OCI-LY3 (cell line): ENCODE measurements at regions not wholly inside any gene's neighbourhood (a gene's known extent, or its start where the extent isn't known, plus 50 kb on each side); places are given as distances from the start of the nearest gene placed in this dataset.

Experiments used
- EZH2phosphoT487 ChIP-seq: fragments of 200-600 bp; shearing (Covaris generic); IDR thresholded peaks from 2 replicates; pipeline ENCODE4 v1.6.1; 2018; ENCODE audit warnings: antibody characterized with exemption, mixed run types, low read depth
- TF ChIP-seq, protein P1 (sequence below): fragments of 200-600, 300-600 bp; sonication (generic); IDR thresholded peaks from 2 replicates; pipeline ENCODE4 v1.5.1; 2014; ENCODE audit warnings: antibody characterized with exemption, low read length, low read depth

DNA sequence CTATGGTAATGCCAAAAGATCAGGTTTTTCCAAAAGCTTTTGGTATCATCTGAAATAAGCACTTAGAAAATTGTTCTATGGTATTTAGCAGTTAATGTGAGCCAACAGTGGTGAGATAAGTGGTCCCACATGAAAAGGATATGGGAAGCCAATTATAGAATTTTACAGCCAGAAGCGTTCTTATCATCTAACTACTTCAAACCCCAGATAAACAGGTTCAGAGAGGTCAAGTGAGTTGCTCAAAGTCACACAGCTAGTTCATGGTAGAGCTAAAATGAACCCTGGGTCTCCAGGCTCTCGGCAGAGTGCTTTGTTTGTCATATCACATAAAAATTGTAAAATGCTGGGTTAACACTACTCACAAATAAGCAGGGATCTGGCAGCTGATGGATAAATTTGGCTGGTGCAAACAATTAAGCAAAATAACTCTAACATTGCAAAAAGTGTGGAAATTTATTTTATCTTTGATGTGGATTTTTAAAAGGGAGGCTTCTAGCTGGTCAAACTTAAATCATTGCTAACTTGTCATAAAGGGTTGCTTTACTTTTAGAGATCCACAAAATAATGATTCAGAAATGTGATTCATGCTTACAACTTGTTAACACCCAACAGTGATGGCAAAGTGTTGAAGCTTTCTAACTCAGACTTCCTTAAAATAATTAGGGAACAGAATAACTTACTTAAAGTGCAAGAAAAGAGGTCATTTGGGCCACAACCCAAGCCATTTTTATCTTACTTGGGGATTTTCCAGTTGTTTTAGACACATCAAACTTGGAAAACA, 202.8 kb upstream of the TBC1D5 start:
- TF ChIP-seq, protein P1, sequence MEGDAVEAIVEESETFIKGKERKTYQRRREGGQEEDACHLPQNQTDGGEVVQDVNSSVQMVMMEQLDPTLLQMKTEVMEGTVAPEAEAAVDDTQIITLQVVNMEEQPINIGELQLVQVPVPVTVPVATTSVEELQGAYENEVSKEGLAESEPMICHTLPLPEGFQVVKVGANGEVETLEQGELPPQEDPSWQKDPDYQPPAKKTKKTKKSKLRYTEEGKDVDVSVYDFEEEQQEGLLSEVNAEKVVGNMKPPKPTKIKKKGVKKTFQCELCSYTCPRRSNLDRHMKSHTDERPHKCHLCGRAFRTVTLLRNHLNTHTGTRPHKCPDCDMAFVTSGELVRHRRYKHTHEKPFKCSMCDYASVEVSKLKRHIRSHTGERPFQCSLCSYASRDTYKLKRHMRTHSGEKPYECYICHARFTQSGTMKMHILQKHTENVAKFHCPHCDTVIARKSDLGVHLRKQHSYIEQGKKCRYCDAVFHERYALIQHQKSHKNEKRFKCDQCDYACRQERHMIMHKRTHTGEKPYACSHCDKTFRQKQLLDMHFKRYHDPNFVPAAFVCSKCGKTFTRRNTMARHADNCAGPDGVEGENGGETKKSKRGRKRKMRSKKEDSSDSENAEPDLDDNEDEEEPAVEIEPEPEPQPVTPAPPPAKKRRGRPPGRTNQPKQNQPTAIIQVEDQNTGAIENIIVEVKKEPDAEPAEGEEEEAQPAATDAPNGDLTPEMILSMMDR, result no peak
- no peak for TF ChIP-seq EZH2phosphoT487
